GM19467 (cell line): ENCODE measurements at regions not wholly inside any gene's neighbourhood (a gene's known extent, or its start where the extent isn't known, plus 50 kb on each side); places are given as distances from the start of the nearest gene placed in this dataset.
"Not testable (repeated sequence)": the region's sequence is repeated elsewhere in the genome, so short reads cannot be mapped to it uniquely, and the experiment has no call there.

ENCODE experiments used
- ATAC-seq: cut with Tn5 transposase; IDR thresholded peaks from one replicate; pipeline ENCODE4 v1.9.1; 2021; ENCODE audit warnings: mild to moderate bottlenecking, moderate library complexity; ENCODE audit not compliant: unreplicated experiment

DNA sequence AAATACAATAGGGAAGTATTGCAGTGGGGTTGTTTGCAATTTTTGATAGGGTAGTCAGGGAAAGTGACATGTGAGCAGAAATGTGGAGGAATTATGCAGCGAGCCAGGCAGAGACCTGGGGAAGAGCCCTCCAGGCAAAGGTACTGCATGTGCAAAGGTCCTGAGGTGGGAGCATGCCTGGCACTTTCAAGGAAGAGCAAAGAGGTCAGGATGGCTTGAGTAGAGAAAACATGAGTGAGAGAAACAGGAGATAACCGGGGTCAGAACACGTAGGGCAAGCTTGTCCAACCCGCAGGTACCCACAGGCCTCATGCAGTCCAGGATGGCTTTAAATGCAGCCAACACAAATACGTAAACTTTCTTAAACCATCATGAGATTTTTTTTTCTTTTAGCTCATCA, 71.0 kb downstream of the COQ2 start:
- ATAC-seq = no peak

DNA sequence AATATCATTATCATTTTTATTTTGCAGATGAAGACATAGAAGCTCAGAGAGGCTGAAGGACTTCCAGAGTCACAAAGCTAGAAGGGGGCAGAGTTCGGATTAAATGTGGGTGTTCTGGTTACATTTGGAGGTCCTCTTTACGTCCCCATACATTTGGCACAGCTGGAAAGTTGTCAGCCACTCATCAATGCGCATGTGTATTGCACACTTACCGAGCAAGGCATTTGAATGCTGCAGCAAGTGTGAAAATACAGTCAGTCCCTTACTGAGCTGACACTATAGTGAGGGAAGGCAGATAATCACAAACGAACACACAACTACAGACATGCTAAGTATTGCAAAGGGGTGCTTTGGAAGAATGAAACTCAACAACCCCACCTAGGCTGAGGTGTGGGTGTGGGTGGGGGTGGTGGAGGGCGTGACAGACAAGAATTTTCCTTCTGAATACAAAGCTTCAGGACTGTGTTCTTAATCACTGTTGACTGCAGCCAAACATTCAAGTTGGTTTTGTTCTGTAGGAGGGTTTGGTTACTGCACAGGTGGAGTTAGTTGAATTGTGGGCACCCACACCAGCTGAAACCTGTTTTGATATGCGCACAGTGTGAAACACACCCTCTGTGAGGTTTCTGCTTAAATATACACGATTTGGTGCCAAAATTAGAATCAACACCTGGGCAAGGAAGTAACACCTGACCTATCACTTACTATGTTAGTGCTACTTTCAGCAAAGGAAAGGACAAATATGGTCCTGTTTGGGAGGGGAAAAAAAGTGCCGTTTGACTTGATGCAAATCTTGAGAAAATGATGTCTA, 72.4 kb downstream of the COQ2 start:
- peak; percentile 85 for ATAC-seq

DNA sequence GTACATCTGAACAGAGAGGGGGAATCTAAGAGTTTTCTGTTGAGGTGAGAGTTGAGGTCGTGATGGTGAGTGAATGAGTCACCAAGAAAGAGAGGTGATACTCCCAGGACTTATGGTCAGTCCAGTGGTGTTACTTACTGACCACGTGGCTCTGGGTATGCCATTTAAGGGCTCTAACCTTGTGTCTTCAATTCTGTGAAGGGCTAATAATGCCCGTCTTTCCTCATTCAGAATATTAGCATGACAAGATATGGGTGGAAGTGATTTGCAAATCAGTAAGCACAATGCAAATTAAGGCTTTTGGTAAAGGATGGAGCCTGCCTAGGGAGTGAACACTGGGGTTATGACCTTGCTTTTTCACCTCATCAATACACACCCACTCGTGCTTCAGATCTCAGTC, 75.2 kb downstream of the COQ2 start:
- no peak for ATAC-seq

DNA sequence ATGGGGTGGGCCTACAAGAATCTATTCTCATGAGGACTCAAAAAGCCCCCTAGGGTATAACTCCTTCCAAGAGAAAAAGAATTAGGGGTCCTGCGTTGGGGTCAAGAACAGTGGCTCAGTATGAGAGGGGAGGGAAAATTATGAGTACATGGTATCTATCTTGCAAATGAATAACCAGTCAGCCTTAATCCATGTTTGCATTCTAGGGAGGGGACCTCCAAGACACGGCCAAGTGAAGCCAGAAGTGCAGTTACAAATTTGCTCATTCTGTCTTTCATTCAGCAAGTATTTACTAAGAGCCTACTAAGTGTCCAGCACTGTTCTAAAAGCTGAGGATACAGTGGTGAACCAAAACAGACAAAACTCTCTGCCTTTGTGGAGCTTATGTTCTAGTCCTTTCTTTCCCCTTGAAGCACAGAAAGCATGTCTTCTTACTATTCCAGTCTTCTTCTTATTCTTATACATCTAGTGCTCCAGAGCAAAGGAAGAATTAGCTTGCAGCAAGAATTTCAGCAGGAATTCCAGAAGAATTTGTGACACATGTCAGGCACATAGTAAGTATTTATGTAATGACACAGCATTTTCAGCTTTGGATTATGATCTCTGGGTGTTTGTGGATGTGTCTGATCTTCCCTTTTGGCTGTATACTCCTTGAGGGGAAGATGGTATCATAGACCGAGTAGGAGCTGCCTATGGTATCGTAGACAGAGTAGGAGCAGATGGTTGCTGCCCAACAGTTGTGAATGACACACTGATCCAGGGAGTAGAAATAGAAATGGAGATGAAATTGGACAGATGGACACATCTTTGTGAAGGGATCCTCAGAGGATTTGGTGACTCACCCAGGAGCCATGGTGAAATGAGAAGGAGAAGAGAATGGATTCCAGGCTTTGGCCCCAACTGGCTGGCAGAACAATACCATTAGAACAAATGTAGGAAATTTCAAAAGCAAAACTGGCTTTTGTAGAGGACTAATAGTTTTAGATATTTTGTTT, 75.9 kb downstream of the COQ2 start:
- no peak for ATAC-seq

DNA sequence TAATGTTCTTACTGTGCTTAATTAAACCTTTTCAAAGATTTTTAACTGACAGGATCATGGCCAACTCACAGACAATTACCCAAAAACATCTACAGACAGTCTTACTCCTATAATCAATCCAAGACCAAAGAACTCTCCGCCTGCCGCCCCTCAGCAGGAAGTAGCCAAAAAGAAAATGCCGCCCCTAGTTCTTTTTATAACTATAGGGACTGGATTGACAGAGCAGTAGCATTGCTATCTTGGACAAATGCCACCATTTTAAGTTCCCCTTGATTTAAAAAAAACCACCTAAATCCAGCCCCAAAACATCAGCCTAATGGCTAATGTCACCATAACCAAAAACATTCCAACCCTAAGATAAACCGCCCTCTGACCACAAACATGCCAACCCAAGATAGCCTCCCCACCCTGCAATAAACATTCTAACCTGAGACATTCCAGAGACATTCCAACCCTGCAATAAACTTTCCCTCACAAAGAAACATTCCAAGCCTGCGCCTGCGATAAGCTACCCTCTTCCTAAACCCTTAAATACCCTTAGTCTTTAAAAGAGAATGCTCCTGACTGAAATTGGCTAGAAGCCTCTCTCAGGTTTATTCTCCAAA, 77.0 kb downstream of the COQ2 start:
- no peak for ATAC-seq

DNA sequence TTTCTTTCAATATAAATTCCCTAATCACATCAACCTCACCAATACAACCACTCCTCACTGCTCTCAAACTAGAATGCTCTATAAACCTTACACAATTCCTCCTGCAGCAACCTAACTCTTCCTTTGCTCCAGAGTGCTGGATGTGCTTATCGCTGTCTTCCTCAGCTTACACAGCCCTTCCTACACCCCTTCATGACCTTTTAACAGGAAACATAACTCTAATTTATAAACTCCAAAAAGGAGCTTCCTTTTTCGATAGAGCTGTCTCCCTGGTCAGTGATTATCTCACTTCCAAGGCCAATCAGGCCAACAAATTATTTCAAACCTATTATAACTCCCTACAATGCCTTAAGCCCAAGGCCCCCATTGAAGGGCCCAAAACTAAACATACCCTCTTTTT, 78.8 kb downstream of the COQ2 start:
- ATAC-seq = no peak

DNA sequence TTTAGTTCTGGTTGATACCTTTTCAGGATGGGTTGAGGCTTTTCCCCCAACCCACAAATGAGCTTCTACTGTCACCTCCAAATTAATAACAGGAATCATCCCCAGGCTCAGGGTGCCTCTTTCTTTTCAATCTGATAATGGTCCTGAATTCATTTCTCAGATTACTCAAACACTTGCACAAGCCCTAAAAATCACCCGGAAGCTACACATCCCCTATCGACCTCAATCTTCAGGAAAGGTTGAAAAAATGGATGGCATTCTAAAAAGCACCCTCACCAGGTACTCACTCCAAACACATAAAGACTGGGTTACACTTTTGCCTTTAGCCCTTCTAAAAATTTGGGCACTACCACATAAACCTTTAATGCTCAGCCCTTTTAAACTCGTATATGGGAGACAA, 79.9 kb downstream of the COQ2 start:
- no peak for ATAC-seq

DNA sequence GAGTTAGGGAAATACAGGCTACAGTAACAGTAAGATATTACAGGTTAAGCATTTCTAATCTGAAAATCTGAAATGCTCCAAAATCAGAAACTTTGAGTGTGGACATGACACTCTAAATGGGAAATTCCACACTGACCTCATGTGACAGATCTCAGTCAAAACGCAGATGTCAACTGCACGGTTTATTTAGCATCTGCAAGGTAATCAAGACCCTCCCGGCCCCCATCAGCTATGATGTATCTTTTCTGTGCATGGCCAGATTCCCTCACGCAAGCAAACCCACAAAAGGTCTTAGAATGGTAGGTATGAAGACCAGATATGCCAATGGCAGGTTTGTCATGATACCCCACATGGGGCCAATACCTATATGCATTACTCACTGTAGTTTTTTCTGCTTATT, 82.8 kb downstream of the COQ2 start:
- ATAC-seq = no peak

DNA sequence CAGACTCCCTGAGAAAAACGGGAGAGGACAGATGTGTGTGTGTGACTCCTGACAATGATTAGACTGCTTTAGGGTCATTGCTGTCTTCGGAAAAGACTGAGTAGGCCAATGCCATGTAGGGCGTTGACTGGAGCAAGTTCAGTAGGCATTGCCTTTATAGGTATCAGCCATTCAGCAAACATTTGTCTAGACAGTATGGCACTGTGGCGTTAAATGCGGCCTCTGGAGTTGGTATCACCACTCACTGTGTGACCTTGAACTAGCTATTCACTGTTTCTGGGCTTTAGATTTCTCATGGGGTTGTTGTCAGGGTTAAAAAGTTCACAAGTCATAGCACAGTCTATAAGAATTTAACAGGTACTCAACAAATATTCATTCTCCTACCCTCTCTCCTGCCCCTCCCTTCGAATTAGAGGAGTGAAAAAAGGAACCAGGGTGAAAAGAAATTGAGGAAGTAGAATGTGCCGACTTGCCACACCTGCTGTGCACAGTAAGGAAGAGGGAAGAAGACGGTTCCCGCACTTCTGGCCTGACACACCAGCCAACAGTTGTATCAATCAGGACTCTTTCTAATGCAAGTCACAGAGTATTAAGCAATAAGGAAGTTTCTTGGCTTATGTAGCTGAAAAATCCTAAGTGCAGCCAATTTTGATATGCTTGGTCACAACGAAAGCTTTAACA, 83.2 kb upstream of the PLAC8 start:
- no peak for ATAC-seq

DNA sequence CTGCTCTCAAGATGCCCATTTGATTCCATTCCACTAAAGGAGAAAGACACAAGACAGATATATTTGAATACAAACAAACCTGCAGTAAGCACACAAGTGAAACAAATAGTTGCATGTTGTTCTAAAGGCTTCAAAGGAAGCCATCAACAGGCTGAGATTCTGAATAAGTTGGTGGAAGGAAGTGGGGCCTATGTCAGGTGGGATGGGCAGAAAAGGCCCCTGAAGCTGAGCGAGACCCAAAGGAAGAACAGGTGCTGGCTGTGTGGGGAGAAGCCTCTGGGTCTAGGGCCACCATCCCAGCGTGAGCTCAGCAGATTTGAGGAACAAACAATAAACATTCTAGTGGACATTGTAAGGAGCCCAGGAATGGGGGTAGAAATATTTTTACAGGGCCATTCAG, 82.4 kb upstream of the PLAC8 start:
- ATAC-seq = no peak

DNA sequence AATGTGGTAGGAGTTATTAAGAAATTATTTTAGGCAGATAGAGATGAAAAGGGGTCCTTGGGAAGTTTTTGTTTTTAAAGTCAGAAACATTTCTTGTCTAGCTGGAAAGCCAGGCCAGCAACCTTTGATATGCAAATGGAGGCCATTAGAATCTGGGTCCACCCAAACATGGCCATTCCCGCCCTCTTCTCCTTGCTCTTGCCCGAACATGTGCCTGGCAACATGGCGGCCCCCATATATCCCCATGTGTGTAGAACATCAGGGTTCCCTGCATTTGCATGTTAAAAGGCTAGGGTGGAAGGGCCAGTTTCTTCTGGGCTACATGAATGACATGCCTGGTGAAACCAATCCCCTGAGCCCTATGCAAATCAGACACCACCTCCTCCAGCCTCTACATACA, 80.7 kb upstream of the PLAC8 start:
- ATAC-seq = no peak

DNA sequence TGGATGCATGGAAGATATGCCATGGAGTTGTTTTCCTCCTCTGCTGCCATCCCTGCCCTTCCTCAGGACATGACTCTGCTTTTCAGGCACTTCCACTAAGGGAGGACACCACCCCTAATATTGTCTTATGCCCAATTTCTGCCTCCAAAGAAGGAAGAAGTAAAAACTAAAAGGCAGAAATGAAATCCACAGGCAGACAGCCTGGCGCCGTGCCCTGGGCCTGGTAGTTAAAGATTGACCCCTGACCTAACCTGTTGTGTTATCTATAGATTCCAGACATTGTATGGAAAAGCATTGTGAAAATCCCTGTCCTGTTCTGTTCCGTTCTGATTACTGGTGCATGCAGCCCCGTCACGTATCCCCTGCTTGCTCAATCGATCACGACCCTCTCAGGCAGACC, 80.1 kb upstream of the PLAC8 start:
- not testable (repeated sequence) for ATAC-seq

DNA sequence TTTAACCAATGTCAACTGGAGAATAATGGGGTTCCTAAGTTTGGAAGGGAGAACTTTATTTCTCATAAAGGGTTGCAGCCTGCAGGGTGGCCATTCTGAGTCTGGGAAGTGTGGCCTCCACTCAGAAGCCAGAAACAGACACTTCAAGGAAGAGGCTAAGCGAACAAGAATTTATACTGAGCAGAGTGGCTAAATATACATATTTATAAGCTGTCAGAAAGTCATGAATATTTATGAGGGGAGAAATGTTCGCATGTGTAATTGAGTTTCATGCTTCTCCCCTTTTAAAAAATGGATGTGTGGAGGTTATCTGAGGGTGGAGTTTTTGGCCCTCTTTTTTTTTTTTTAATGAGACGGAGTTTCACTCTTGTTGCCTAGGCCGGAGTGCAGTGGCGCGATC, 78.1 kb upstream of the PLAC8 start:
- ATAC-seq = no peak

DNA sequence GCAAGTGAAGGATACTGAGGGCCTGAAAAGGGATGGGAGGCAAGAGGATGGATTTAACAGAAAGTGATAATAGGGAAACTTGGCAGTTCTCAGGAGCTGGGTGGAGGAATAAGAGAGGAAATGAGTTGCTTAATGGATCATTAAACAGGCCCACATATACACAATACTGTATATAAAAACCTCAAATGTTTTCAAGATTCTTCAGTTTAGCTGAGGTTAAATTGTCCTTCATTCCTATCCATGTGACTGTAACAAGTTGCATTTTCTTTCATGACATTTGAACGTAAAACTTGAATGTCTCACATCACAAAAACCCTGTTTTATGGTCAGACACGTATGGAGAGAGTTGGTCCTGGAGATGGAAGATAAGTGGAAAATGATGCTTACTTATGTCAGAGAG, 76.5 kb upstream of the PLAC8 start:
- no peak for ATAC-seq

DNA sequence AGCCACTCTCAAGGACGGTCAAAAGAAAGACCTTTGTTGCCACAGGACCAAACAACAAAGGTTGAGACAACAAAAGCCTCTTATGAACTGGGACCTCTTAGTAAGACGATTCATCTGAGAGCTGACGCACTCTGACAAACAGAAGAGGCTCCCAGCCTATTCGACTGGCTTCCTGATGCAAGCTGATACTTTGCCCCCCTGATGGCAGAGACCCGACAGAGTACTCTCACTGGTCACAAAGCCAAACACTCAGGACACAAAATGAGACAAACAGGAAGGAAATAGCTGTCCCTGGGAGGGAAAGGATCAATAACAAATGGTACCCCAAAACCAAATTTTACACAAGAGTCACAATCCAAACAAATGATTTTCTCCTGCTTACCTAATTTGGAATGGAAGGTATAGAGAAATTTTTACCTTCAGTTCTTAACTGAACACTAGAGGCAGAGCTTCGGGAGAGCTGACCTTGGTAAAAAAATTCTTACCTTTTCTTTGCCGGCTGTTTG, 75.2 kb upstream of the PLAC8 start:
- no peak for ATAC-seq

DNA sequence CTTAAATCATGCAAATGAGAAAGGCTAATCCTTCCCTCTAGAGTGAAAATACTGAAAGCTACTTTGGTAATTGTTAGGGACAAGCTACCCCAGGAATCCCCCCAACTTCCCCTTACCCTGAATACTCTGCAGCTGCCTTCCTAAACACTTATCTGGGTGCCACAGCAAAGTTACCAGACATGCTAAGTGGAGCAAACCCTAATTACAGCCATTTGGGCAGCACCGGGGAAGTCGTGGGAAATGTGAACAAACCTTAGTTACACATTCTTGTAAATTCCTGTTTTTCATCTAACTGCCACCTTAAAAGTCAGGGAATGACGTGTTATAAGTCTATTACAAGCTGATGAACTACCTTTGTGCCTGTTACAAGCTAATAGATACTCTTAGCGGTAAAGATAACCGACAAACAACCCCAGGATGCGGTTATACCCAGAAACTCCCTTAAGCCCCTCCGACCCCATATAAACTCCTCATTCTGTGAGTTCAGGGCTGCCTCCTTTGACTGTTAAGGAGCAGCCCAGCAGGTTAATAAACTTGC, 66.0 kb upstream of the PLAC8 start:
- ATAC-seq = peak; percentile 57

DNA sequence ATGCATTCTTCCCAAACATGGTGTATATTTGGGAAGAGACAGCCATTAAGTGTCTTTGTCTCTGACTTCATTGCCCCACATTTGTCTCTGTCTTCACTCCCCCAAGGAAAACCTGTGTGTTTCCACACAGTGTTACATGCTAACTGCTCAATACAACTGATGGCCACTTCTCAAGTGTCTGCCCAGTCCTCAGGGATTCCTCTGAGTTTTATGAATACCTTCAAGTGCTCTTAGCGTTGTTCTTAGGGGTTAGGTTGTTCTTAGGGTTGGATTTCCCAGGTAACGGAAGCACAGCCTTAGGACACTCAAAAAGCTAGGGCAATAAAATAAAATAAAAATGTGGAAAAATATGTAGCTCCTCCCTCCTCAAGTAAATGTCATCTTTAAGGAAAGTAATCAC, 64.7 kb upstream of the PLAC8 start:
- ATAC-seq = no peak

DNA sequence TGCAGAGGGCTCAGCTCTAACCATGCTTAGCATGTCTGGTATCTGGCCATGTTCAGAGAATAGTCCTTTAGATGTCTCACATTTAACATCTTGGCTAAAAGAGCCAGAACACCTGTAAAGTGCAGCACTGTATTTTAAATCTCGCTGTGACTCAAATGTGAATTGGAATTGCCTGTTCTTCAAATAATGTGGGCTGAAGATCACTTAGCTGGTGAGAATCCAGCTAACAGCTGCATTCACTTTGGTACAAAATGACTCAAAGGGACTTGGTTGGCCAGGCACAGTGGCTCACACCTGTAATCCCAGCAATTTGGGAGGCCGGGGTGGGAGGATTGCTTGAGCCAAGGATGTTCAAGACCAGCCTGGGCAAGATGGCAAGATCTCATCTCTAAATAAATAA, 63.5 kb upstream of the PLAC8 start:
- ATAC-seq = peak; percentile 24

DNA sequence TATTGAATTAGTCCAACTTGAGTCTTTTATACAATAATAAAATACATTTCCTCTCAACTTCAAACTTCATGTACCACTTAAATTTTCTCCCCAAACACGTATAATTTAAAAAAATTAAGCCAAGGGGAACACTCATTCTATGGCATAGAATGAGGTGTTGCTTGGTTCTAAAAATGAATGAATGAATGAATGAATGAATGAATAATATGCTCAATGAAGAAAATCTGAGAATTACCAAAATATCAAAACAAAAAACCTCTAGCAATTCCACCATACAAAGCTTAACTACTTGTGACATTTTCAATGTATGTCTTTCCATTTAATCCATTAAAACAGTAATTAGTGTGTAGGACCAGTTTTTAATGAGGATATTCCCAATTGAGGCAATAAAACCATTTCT, 62.7 kb upstream of the PLAC8 start:
- no peak for ATAC-seq

DNA sequence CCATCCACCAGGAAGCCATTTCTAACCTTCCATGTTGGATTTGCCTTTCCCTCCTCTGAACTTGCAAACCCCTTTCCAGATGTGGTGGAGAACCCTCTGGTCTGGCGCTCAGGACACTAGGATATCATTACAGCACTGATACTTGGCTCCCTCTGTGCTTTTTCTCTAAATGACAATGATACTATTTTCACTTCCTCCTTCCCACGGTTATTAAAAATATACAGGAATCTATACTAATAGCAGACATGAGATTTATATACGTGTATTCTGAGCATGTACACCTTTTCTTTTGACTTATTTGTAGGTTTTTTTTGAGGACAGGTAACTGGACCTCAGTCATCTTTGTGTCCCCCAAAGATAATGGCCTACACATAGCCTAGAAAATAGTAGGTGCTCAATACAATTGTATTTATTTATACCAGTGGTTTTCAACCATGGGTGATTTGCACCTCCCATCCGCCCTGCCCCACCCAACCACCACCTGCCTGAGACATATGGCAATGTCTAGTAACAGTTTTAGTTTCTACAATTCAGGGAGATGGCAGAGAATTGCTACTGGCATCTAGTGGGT, 60.4 kb upstream of the PLAC8 start:
- ATAC-seq = peak; percentile 60
